Left lobe of liver (tissue), 2 donors: ENCODE measurements at regions not wholly inside any gene's neighbourhood (a gene's known extent, or its start where the extent isn't known, plus 50 kb on each side); places are given as distances from the start of the nearest gene placed in this dataset.

Experiments used
- ATAC-seq: fragments of 200-7000 bp; cut with Tn5 transposase; one replicate; pipeline ENCODE4 v1.9.1; 2020; ENCODE audit warnings: mild to moderate bottlenecking, moderate library complexity
- DNase-seq: peaks from one replicate; pipeline ENCODE4 v3.0.0-alpha.2; 2020; ENCODE audit warnings: low spot score
- donor health status: DM: no; HTN: no; CAD: no; lungs with moderate emphysema.
- donor health status: DM: no; HTN: yes; CAD: no.

GRCh38 chr11:43034341-43034740, 277.5 kb upstream of the API5 start:
- no peak for ATAC-seq
- no peak for DNase-seq

DNA sequence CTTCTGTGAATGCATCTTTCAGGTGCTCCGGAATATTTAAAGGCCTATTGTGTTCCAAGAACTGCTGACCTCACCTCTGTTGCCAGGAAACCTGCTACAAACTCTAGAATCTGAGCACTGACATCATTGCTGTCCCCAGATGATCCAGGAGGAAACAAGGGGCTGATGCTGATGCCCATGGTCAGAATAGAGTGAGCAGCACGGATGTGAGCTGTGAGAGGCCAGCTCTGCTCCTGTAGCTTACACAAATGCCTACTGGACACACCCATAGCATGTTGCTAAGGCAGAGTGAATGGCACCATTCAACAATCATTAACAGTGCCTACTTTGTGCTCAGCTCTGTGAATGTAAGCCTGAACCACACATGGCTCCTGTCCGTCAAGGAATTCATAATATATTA, 276.7 kb upstream of the API5 start:
- no peak for DNase-seq
- no peak for ATAC-seq

DNA sequence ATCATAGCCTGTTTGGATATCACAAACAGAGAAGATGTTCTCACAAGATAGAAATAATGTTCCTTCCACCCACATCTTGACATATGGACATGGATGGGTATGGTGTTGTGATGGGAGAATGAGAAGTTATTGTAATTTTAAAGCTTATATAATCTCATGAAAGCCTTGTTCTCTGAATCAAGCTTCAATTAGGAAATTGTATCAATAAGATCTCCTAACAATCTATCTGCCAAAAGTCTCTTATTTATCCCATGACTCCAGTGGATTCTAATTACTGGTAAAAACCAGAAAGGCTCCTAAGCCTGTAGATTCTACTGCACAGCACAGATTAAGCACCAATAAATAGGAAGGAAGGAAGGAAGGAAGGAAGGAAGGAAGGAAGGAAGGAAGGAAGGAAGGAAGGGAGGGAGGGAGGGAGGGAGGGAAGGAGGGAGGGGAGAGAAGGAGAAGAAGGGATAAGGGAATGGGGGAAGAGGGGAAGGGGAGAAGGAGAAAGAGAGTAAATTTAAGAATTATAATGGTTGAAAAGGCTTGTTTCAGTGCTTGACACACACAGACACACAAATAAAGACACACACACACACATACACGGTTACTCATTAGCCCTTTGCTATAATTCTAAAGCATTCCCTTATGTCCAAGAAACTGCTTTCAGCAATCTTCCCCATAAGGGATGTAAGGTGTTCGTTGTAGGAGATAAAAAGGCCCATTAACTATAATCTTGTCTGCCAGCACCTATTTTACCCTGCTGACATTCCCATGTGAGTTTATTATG, 258.0 kb upstream of the API5 start:
- ATAC-seq (no peak), DNase-seq (no peak)

GRCh38 chr11:43067681-43068080, 244.1 kb upstream of the API5 start:
- no peak for ATAC-seq

GRCh38 chr11:43071338-43071737, 240.5 kb upstream of the API5 start:
- ATAC-seq = no peak
- no peak for DNase-seq

More at GRCh38 chr11:43067681-43068080, 244.1 kb upstream of the API5 start:
- no peak for DNase-seq

- no peak for DNase-seq
- ATAC-seq = no peak
Observed at GRCh38 chr11:43072096-43072495, 239.7 kb upstream of the API5 start.

GRCh38 chr11:43072911-43073310, 238.9 kb upstream of the API5 start:
- DNase-seq (no peak), ATAC-seq (no peak)

GRCh38 chr11:43074810-43075209, 237.0 kb upstream of the API5 start:
- ATAC-seq = no peak
- no peak for DNase-seq

- no peak for ATAC-seq
- DNase-seq = no peak
Observed at GRCh38 chr11:43101113-43101512, 210.7 kb upstream of the API5 start.

DNA sequence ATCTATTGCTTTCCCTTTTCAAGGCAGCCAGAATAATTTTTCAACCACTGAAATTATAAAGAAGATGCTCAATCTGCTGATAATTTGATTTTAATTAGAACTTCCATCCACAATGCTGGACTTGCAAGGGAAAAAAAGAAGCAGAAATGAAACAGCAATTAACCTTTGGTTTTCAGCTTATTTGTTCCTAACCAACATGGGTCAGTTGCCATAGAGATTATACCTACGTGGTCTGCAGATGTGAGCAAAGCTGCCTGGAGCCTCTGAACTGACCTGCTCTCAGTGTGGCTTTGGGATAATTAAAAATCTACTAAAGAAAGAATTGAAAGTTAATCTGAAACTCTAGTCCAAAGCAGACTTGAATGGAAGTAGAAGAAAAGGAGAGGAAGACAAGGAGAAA, 195.7 kb upstream of the API5 start:
- no peak for DNase-seq
- no peak for ATAC-seq

GRCh38 chr11:43119275-43119970, 192.4 kb upstream of the API5 start:
- ATAC-seq (no peak), DNase-seq (no peak)

DNA sequence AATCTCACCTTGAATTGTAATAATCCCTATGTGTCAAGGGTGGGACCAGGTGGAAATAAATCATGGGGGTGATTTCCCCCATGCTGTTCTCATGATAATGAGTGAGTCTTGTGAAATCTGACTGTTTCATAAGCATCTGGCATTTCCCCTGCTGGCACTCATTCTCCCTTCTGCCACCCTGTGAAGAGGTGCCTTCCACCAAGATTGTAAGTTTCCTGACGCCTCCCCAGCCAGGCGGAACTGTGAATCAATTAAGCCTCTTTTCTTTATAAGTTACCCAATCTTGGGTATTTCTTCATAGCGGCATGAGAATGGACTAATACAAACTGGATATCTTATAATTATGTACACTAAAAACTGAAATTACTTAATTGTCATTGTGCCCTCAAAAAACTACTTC, 189.2 kb upstream of the API5 start:
- no peak for DNase-seq
- ATAC-seq = no peak

DNA sequence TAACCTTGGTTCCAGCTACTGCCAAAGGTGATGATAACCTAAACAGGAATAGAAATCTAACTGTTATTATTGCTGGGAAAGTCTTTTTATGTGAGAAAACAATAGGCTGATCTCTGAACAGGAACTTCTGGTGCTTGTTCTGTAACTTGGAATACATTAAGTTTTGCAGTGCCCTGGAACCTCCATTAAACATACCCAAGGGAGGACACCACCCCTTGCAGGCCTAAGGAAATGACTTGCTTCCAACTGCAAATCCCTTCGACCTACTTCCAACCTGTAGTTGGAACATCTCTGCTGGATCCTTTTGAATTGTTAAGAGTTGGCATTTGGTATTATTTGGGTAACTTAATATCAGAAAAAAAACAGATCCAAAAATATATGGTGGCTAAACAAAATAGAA, 188.4 kb upstream of the API5 start:
- no peak for ATAC-seq
- no peak for DNase-seq

GRCh38 chr11:43124272-43124935, 187.4 kb upstream of the API5 start:
- ATAC-seq = no peak
- DNase-seq = no peak

DNA sequence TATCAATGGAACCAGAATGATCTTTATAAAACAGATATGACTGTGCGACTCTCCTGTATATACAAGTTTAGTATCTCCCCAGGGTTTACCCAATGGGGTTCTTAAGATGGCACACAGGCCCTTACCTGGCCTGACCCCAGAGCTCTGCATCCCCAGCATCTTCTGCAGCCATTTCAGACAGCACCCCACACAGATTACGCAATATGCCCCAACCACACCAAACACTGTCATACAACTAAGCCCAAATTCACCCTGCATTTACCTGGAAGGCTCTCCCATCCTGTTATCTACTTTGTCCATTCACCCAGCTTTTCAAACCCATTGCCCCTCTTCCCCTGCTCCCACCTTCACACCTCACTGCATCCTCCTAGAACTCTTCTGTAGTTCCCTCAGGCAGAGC, 182.5 kb upstream of the API5 start:
- no peak for ATAC-seq
- DNase-seq = no peak

DNA sequence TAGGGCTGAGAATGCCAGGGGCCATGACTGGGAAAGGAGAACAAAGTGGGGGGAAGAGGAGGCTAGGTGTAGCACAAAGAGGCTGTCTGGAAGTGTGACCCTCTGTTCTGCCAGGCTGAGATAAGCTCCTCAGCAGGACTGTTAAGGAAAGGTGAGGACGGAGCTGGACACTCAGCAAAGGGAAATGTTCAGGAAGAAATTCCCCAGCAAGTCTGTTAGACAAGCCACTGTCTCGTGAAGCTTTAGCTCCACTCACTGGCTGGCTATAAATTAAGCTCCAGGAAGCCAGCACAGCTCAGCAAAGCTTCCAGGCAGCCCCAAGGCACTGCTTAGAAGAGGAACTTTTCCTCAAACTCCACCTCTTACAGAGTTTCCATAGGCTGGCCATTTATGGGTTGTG, 181.2 kb upstream of the API5 start:
- ATAC-seq (no peak), DNase-seq (no peak)

GRCh38 chr11:43135966-43136534, 175.7 kb upstream of the API5 start:
- DNase-seq (no peak), ATAC-seq (no peak)

DNA sequence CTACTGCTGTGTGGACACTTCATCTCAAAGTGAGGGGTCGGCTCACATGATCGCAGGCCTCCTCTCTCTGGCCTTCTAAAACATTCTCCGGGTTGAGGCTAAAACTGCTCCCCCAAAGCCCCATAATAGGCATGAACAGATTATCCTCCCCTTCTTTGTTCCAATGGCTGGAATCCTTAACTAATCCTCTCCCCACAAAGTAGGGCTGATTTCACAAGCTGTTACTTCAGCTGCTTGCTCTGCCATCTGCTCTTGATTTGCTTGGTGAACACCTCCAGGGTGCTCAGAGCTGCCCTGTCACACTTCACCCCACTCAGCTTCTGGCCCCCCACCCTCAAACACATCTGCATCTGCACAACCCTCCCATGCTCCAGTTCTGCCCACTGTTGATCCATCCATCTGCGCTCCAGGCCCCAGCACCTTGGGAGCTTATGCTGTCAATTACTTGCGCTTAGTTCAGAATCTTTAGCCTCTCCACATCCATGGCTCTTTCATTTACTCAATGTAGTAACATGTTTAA, 173.1 kb upstream of the API5 start:
- ATAC-seq = no peak
- no peak for DNase-seq

DNA sequence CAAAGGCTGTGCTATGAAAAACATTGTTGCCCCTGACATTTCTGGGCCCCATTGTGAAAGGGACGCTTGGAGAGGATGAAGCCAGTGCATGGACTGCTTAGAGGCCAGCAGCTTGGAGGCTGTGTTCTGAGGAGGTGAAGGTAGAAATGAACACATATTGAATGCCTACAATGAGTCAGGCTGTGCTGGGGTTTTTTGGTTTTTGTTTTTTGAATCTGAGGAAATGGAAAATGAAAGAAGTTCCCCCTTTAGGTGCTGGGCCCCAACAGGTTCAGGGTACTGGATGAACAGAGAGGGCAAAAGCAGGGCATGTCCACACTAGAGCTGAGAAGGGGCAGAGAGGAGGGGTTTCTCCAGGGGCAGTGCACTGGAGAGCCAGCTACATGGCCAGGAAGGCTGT, 166.1 kb upstream of the API5 start:
- ATAC-seq = no peak

DNA sequence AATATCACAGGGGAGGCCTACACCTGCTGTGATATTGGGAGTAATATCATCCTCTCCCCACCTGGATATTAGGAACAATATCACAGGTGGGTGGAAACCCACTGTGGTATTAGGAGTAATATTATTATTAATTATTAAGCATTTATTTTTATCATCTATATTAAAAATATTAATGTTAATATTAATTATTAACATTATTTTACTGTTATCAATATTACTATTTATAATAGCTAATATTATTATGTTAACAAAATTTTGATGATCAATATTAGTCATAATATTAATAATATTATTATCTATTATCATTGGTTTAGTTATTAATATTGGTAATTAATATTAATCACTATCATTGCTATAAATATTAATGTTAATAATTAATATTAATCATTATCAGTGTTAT, 161.1 kb upstream of the API5 start:
- DNase-seq (no peak), ATAC-seq (no peak)

More for the DNA sequence above, 166.1 kb upstream of the API5 start:
- DNase-seq = no peak

DNA sequence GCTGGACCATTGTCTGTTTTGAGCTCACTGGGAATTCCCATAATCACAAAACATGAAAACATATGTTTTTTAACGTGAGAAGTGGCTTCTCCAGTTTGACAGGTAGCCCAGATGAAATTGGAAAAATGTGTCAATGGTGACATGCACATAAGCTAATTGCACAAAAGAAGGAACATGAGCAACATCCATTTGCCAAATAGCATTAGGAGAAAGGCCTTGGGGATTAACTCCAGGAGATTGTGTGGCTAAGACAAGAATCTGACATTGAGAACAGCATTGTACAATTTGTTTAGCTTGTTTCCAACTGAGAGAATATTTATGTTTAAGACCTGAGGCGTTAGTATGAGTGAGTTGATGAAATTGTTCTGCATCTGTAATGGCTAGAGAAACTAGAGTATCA, 147.0 kb upstream of the API5 start:
- ATAC-seq = no peak
- no peak for DNase-seq
